Psoas muscle (tissue), 7 donors: ENCODE measurements at regions not wholly inside any gene's neighbourhood (a gene's known extent, or its start where the extent isn't known, plus 50 kb on each side); places are given as distances from the start of the nearest gene placed in this dataset.

ENCODE experiments used
- ATAC-seq, 4 donors: fragments of 200-7000 bp; cut with Tn5 transposase; one replicate each; pipeline ENCODE4 v1.9.1; 2020; ENCODE audit warnings: moderate library complexity in 3 of 4, mild to moderate bottlenecking in 2 of 4
- DNase-seq, 2 donors: peaks; one replicate each; pipeline ENCODE4 v3.0.0-alpha.2; 2020
- H3K27ac ChIP-seq: fragments of 200-600 bp; one replicate; pipeline ENCODE4 v1.8.0; 2022
- H3K27me3 ChIP-seq, 3 donors: fragments of 200-600 bp in 1 of 3; one replicate each; pipeline versions ENCODE4 v1.6.1 to v1.8.0; 2013 to 2022; ENCODE audit warnings: low read length in 2 of 3, mild to moderate bottlenecking in 2 of 3, moderate library complexity in 1 of 3; ENCODE audit not compliant: insufficient read depth in 3 of 3
- H3K36me3 ChIP-seq, 2 donors: fragments of 200-600 bp in 1 of 2; one replicate each; pipeline versions ENCODE4 v1.6.1 to v1.8.0; 2013 to 2022; ENCODE audit warnings: low read depth in 1 of 2, mild to moderate bottlenecking in 1 of 2, moderate library complexity in 1 of 2; ENCODE audit not compliant: insufficient read depth in 1 of 2
- H3K4me1 ChIP-seq: fragments of 200-600 bp; one replicate; pipeline ENCODE4 v1.8.0; 2022
- H3K4me3 ChIP-seq: fragments of 200-600 bp; one replicate; pipeline ENCODE4 v1.8.0; 2022; ENCODE audit warnings: mild to moderate bottlenecking
- H3K9me3 ChIP-seq: fragments of 200-600 bp; one replicate; pipeline ENCODE4 v1.8.0; 2022
- CTCF ChIP-seq: fragments of 200-600 bp; IDR thresholded peaks from one replicate; pipeline ENCODE4 v1.8.0; 2022; ENCODE audit warnings: antibody characterized with exemption
- WGBS, 3 donors: extraction: QIAGEN DNeasy Blood & Tissue Kit; methylation state at CpG; one replicate each; pipeline versions ENCODE4 v1.1.6 to v1.1.7; 2013; 5-methylcytosine and 5-hydroxymethylcytosine counted together
- intact Hi-C, 2 donors: fragments of 100-400 bp; cut with DNase I; formaldehyde crosslinking; loops; one replicate each; pipeline versions ENCODE4 v1.11.0 to v1.14.2; 2022
- donor health status: healthy with polysubstance abuse.
- donor health status: DM: no; HTN: no; CAD: no; lungs with moderate emphysema.
- donor health status: Bipolar disorder and iron deficiency.
- donor health status: healthy.
- donor health status: DM: yes; HTN: yes; CAD: no.
- donor health status: DM: no; HTN: no; CAD: no.
- donor health status: DM: yes; HTN: yes; CAD: no.

GRCh38 chr5:8239198-8239597 lies 370.2 kb downstream of the MTRR start:
- no peaks in the 10 kb centered on the region for H3K27me3 ChIP-seq
- no peak for TF ChIP-seq CTCF
- no peaks in the 10 kb centered on the region for H3K4me1 ChIP-seq
- DNase-seq (no peak), ATAC-seq (no peak)
- intact Hi-C loops = no loop called here
- no peaks in the 10 kb centered on the region for H3K9me3 ChIP-seq
- no peaks in the 10 kb centered on the region for H3K36me3 ChIP-seq
- no peak overlapping the region for H3K27ac ChIP-seq
- 17 to 24% (median 18%) methylated on average over 5 of the region's 5 CpGs for WGBS, 3 donors
- no peak overlapping the region for H3K4me3 ChIP-seq

GRCh38 chr5:8239646-8240045 lies 370.7 kb downstream of the MTRR start:
- no peaks in the 10 kb centered on the region for H3K4me1 ChIP-seq
- H3K27me3 ChIP-seq = no peaks in the 10 kb centered on the region
- no peaks in the 10 kb centered on the region for H3K9me3 ChIP-seq
- intact Hi-C loops = no loop called here
- H3K36me3 ChIP-seq = no peaks in the 10 kb centered on the region
- H3K4me3 ChIP-seq = no peak overlapping the region
- TF ChIP-seq CTCF = no peak
- H3K27ac ChIP-seq = no peak overlapping the region
- ATAC-seq (no peak), DNase-seq (no peak)
- WGBS, 3 donors = 36 to 48% (median 42%) methylated on average over 5 of the region's 5 CpGs

- no peaks in the 10 kb centered on the region for H3K4me1 ChIP-seq
- ATAC-seq (no peak), DNase-seq (no peak)
- 0 to 60% (median 36%) methylated on average over 1 of the region's 1 CpG for WGBS, 3 donors
- no peaks in the 10 kb centered on the region for H3K9me3 ChIP-seq
- TF ChIP-seq CTCF = no peak
- no peak overlapping the region for H3K27ac ChIP-seq
- no peaks in the 10 kb centered on the region for H3K36me3 ChIP-seq
- no peaks in the 10 kb centered on the region for H3K27me3 ChIP-seq
- H3K4me3 ChIP-seq = no peak overlapping the region
- intact Hi-C loops = no loop called here
Observed at GRCh38 chr5:8241076-8241475, 372.1 kb downstream of the MTRR start.

GRCh38 chr5:8241558-8241957 lies 372.6 kb downstream of the MTRR start:
- DNase-seq (no peak), ATAC-seq (no peak)
- H3K4me3 ChIP-seq = no peak overlapping the region
- no peak overlapping the region for H3K27ac ChIP-seq
- H3K27me3 ChIP-seq = no peaks in the 10 kb centered on the region
- no peaks in the 10 kb centered on the region for H3K9me3 ChIP-seq
- no peaks in the 10 kb centered on the region for H3K4me1 ChIP-seq
- TF ChIP-seq CTCF = no peak
- WGBS, 3 donors = 70 to 76% (median 71%) methylated on average over 3 of the region's 3 CpGs
- intact Hi-C loops = no loop called here
- H3K36me3 ChIP-seq = no peaks in the 10 kb centered on the region

GRCh38 chr5:8247049-8247899 lies 378.3 kb downstream of the MTRR start:
- intact Hi-C loops = no loop called here
- ATAC-seq = no peak
- no peak for DNase-seq
- no peak for TF ChIP-seq CTCF
- Histone ChIP-seq H3K36me3 (no peaks in the 10 kb centered on the region), H3K27me3 (no peaks in the 10 kb centered on the region), H3K27ac (no peak overlapping the region), H3K9me3 (no peaks in the 10 kb centered on the region), H3K4me1 (no peaks in the 10 kb centered on the region), H3K4me3 (no peak overlapping the region)
- 48 to 51% (median 49%) methylated on average over 8 of the region's 8 CpGs for WGBS, 3 donors
